GM19397 (cell line): ENCODE measurements at regions not wholly inside any gene's neighbourhood (a gene's known extent, or its start where the extent isn't known, plus 50 kb on each side); places are given as distances from the start of the nearest gene placed in this dataset.
"Not testable (repeated sequence)": the region's sequence is repeated elsewhere in the genome, so short reads cannot be mapped to it uniquely, and the experiment has no call there.

ENCODE experiments used
- ATAC-seq: cut with Tn5 transposase; IDR thresholded peaks from one replicate; pipeline ENCODE4 v1.9.1; 2021; ENCODE audit warnings: mild to moderate bottlenecking, moderate library complexity; ENCODE audit not compliant: unreplicated experiment

DNA sequence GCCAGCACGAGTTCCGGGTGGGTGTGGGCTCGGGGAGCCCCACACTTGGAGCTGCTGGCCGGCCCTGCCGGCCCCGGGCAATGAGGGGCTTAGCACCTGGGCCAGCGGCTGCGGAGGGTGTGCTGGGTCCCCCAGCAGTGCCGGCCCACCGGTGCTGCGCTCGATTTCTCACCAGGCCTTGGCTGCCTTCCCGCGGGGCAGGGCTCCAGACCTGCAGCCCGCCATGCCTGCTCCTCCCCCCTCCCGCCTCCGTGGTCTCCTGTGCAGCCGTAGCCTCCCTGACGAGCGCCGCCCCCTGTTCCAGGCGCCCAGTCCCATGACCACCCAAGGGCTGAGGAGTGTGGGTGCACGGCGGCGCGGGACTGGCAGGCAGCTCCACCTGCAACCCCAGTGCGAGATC lies 1103.1 kb downstream of the OTOL1 start:
- not testable (repeated sequence) for ATAC-seq

DNA sequence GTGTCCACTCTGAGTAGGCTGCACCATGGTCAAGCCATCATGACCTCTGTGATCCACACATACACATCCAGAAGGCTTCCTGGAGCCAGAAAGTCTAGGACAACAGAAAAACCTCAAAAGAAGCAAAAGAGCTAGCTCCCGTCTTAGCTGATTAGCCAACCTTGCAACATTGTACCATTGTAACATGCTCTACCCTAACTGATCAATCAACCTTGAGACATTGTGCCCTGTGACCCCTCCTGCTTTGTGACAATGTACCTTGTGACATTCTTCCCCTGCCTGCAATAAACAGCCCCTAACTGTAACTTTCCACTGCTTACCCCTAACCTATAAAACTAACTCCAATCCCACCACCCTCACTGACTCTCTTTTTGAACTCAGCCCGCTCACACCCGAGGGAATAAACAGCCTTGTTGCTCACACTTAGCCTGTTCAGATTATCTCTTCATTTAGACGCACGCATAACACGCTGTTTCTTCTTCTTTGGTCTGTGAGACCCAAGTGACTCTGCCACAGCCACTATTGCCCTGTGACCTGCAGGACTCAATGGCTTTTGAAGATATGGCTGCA lies 1104.6 kb downstream of the OTOL1 start:
- no peak for ATAC-seq

DNA sequence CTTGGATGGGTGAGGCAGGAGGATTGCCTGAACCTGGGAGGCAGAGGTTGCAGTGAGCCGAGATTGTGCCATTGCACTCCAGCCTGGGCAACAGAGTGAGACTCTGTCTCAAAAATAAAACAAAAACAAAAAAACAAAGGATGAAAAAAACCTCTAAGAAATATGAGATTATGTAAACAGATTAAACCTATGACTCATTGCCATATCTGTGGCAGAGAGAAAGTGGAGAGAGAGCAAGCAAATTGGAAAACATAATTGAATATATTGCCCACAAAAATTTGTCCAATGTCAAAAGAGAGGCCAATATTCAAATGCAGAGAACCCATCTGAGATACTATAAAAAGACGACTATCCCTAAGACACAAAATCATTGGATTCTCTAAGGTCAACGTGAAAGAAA lies 1106.0 kb downstream of the OTOL1 start:
- ATAC-seq: no peak

DNA sequence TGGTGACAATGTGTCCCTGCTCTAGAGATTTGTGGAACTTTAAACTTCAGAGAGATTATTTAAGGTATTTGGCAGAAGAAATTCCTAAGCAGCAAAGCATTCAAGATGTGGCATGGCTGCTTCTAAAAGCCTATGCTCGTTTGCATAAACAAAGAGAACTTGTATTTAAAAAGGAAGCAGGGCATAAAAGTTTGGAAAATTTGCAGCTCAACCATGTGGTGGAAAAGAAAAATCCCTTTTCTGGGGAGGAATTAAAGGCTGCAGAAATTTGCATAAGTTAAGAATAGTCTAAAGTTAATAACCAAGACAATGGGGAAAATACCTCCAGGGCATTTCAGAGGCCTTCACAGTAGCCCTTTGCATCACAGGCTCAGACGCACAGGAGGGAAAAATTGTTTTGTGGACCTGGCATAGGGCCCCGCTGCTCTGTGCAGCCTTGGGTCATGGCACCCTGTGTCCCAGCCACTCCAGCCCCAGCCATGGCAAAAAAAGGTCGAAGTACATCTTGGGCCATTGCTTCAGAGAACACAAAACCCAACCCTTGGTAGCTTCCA lies 1109.1 kb downstream of the OTOL1 start:
- no peak for ATAC-seq

DNA sequence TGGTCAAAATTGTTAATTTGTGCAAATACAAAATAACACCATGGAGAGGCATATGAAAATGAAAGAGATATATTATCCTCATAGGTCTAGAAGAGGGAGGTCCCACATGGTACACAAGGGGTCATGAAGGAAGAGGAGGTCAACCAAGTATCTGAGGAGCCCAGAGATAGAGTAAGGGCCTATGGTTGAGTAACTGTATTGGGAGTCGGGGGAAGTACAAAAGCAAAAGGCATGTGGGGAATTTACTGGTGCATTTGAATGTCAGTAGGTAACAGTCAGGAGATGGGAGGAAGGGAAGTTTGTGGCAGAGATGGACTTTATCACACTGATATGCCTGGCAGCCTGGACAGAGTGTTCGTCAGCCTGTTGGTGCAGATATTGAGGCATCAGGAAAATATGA lies 1113.7 kb downstream of the OTOL1 start:
- ATAC-seq: no peak

DNA sequence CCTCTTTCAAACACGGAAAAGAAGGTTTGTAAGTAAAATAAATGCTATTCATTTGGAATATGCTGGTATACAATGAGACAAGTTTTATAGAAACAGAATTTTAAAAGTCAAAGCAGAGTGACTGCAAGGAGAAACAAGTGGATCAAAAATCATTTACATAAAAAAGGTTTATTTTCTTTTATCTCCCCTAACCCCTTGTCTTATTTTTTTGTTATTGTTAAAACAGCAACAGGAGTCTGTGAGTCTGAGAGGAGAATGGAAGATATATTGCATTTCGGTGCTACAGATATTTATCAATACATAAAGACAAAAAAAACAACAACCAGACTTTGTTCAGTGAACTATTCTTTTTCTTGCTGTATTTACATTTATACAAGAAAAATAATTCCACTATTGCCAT lies 1116.4 kb downstream of the OTOL1 start:
- ATAC-seq: no peak

DNA sequence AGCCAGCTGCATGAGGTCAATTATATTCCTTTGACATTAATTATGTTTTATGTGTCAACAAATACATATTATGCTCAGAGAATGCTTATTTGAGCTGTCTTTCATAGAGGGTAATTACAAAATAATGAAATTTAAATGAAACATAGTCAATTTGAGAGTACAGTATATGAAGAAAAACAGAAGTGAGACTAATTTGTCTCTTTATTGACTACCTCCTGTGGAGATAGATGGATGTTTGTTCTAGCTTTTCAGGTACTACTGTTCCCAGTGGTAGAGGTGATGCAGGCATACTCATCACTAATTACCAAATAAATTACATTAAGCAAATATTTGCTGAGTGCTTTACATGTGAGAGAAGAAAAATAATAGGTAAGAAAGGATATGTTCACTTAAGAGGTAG lies 1129.6 kb downstream of the OTOL1 start:
- ATAC-seq: no peak

DNA sequence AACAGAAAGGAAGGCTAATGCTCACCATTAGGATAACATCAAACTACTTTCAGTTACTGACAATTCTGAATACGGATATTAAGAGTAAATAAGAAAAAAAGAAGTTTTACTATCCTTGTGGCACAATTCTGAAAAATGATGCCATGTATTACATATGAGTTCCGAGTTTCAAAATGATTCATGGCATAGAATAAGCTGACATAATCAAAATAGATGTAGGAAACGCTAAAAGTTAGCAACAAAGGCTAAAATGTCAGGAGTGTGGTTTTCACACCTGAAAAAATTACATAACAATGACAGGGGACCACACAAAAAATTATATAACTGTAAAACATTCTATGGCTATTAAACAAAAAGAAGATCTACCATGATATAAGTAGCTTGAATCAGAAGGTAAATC lies 1131.9 kb downstream of the OTOL1 start:
- no peak for ATAC-seq

DNA sequence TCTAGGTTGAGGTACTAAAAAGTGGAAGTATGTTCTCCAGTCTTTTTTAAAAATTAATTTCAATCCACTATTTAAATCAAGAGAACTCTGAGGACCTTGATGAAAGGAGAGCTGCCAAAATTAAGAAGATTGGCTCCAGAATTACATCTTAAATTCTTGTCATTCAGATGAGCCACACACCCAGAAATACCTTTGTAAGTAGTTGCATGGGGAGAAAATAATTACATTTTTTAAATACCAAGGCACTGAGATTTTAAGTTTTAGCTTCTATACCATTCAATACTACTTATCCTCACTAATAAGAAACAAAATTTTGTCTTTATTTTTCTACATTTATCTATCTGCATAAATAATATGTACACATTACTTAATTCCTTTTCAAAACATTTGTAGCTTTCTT lies 1132.8 kb downstream of the OTOL1 start:
- ATAC-seq: no peak

DNA sequence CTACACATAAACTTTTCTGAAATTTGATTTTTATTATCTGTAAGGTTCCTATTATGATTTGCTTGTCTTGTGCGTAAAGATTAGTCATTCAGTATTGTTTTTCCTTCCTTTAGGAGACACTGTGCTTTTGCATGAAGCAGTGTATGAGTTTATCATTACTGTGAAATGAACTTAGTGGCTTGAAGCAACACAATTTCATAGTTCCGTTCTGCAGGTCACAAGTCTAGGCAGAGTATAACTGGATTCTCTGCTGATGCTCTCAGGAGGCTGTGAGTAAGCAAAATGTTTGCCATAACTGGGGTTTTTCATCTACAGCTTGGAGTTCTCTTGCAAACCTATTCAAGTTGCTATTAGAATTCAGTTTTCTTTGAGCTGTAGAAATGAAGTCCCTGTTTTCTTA lies 1136.1 kb downstream of the OTOL1 start:
- no peak for ATAC-seq

DNA sequence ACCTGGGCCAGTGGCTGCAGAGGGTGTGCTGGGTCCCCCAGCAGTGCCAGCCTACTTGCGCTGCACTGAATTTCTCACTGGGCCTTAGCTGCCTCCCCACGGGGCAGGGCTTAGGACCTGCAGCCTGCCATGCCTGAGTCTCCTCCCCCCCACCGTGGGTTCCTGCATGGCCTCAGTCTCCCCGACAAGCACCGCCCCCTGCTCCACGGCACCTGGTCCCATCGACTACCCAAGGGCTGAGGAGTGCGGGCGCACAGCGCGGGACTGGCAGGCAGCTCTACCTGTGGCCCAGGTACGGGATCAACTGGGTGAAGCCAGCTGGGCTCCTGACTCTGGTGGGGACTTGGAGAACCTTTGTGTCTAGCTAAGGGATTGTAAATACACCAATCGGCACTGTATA lies 1143.6 kb downstream of the OTOL1 start:
- ATAC-seq: not testable (repeated sequence)

DNA sequence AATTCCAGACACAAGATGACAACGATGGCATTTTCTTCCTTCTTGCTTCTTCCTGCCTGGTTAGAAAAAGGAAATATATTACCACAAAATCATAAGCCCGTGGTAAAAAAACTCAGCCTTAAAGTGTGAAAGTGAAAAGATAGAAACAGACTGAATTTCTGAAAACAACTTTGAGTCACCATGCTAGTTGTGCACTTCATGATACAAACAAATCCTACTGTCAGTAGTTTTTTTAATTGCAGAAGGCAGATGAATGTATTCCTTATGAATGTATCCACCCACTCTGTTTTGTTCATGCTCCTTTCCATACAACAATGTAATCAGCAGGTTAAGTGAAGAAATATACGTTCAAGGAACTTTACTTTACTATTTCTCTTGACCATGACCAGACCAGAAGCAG lies 1144.7 kb downstream of the OTOL1 start:
- no peak for ATAC-seq

DNA sequence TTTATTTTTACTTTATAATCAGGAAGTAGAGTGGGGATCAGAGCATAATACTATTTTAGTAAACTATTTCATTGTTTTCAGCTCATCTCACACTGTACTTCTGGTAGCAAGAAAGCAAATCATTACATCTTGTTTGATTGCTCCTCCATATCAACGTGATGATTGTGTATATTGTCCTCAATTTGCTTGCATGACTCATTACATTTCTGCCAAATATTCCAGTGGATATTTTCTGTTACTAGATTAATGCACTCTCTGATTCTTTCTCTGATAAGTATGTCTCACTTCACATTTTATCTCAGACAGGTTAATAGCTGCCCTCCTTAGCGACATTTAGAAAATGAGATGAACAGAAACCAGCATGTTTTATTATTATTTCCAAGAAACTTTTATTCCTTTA lies 1145.3 kb downstream of the OTOL1 start:
- no peak for ATAC-seq

DNA sequence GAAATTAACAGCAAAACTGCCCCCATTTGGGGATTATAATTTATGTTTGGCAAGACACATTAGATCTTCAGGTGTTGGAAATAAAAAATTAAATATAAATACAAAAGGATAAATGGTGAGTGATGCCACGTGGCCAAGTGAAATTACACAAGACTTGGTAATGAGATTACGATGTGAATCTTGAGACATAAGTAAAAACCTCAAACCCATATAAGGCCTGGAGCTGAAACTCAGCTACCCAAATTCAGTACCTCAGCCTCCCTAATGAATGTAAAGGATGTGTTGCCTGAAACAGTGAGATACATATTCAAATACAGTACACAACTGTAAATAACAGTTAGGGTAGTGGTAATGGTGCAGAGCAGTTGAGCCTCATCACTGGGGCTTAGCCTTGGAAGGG lies 1146.6 kb downstream of the OTOL1 start:
- ATAC-seq: no peak

DNA sequence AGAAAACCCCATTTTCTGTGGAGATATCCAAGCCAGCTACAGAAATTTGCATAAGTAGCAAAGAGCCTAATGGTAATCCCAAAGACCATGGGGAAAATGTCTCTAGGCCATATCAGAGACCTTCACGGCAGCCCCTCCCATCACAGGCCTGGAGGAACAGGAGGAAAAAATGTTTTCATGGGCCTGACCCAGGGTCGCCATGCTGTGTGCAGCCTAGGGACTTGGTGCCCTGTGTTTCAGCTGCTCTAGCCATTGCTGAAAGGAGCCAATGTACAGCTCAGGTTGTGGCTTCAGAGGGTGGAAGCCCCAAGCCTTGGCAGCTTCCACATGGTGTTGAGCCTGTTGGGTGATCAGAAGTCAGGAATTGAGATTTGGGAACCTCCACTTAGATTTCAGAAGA lies 1150.7 kb downstream of the OTOL1 start:
- ATAC-seq: no peak

DNA sequence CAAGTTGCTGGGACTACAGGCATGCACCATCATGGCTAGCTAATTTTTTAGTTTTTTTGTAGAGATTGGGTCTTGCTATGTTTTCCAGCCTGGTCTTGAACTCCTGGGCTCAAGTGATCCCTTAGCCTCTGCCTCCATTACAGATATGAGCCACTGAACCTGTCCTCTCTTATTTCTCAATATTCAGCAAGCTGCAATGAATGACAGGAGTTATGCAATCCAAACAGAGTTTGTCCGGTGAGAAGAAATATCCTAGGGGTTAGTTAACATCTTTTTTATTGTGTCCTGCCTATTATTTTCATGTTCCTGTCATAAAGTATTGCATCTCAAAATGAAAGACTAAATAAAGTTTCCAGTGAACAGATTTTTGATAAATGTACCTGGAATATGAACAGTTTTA lies 1161.4 kb downstream of the OTOL1 start:
- no peak for ATAC-seq

DNA sequence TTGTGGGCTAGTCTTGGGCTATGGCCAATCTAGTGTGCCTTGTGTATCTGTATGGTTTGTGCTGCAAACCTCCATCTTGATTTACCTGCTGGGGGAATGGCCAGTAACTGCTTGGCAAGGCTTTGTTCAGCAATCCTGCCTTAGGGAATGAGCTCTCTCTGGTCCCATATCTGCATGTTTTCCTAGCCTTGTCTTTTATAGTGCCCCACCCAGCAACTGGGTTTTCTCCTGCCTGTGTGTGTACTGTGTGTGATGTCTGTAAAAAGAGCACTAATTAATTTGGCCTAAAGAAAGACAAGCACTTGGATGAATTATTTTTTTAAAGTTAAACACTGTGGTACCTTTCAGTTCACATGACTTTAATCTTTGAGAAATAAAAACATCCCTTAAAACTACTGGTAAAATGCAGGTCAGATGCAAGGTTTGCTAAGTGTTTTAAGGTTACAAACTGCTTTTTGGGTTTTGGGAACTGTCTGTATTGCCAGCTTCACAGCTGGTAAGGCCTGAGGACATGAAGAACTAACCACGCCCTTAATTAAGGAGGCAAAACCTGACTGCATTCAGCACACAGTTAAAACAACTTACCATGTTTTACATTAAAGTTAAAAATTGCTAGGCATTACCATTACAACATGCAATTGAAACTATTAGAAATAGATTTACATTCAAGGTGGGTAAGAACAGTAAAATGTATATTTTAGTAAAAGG lies 1169.2 kb downstream of the OTOL1 start:
- ATAC-seq: no peak

DNA sequence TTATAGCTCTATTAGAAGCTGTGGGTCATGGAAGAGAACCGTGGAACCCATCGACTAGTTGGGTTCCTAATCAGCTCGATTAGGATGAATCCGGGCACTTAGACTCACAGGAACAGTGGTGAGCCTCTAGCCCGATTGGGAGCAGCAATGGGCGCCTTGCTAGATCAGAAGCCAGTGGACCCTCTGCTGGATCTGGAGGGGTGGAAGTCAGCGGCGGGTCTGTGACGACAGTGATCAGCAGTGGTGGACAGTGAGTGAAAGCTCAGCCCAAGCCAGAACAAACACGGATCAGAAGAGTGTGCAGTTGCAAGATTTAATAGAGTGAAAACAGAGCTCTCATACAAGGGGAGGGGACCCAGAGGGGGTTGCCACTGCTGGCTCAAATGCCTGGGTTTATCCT lies 1170.2 kb downstream of the OTOL1 start:
- no peak for ATAC-seq

DNA sequence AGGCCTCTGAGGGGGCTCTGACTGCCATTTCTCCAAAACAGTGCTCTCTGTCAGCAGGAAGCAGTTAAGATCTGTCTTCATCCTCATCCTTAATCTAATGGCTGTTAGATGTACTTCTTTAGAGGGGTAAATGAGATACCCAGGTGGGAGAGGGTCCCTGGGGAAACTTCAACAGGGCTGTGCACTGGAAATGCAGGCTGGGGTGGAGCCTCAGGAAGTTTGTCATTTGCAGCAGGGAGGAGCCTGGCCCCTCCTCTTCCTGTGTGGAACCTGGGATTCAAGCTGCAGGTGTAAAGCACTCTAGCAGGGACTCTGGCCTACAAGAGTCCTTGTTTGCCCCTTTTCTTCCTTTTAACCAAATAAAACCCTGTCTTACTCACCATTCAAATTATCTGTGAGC lies 1173.6 kb downstream of the OTOL1 start:
- no peak for ATAC-seq

DNA sequence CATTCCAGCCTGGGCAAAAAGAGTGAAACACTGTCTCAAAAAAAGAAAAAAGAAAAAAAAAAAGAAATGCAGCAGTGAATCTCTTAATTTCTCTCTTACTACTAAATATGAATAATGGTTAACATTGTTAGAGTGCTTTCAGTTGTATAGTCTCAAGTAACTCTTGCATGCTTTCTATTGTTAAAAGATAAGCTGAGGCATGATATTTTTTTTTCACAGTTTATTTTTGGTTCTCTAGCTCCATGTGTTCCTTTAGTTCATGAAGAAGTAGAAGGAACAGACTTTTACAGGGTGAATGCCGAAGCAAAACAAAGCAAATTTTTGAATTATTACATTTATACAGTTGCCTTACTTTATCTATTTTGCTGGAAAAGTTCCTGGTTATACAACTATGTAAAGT lies 1180.9 kb downstream of the OTOL1 start:
- no peak for ATAC-seq

DNA sequence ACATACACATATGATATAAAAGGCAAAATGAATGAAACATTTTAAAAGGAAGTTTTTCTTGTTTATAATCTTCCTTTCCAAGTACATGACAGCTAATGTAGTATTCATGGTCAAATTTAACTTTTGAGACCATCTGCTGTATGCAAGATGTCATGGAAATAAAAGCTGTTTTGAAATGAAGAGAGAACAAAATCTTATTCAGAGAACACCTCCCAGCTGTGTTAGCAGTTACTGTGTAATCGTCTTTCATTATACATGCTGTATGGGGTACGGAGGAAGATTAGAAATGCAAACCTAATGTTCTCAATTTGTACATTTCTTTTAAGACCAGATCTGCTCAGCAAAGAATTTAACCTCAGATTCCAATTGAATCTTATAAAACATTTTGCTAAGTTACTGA lies 1182.3 kb downstream of the OTOL1 start:
- ATAC-seq: no peak

DNA sequence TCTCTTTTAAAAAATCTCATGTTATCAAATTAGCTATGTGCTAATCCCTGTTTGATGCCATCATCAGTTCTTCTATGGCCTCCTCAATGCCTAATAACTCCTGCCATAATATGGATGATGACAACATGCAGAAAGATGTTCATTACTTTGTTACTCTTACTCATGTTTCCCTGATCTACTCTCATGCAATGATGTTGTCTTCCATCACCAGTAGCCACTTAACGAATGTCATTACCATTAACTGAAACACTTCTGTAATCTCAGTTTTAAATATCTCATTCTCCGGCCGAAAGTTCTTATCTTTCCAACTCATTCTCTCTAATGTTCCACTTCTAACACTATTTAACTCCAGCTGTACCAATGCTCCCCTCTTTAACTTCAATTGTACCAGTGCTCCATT lies 1187.7 kb downstream of the OTOL1 start:
- no peak for ATAC-seq

DNA sequence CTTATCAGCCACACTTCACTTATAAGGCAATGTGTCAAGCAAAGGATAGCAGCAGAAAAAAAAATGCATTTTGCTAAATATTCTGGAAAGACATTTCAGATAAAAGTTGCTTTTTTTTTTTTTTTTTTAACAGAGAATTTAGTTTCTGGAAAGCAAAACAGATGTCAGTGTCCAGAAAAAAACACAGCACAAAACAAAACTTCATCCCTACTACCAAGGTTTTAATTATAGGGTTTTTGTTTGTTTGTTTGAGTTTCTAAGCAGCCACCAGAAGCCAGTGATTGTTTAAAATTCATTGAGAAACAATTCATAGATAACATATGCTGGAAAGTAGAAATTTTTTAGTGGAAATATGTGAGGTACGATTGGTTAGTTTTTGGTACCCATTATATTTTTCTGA lies 1202.7 kb downstream of the OTOL1 start:
- ATAC-seq: no peak
